Activated naive CD4-positive, alpha-beta T cell (primary cell): ENCODE measurements at regions not wholly inside any gene's neighbourhood (a gene's known extent, or its start where the extent isn't known, plus 50 kb on each side); places are given as distances from the start of the nearest gene placed in this dataset.

Experiments
- DNase-seq, 4 experiments: peaks; one replicate each; lab custom pipeline; 2025; lab: John Stamatoyannopoulos, UW

DNA sequence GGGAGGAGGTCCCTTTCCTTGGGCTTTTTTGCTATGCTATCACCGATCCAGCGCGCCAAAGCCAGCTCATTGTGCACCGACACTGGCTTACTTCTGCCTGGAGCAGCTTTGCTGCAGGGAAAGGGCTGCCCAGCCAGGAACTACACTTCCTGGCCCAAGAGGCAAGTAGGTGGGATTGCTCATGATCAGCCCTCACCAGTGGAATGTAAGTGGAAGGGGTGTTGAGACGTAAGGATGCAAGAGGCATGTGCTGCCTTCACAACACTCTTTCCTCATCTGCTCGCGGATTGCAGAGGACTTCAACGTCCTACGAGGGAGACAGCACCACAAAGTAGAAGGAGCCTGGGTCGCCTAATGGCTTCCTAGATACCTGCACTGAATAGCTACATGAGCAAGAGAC is 104.3 kb upstream of the FOXF1 start:
- no peak for DNase-seq

DNA sequence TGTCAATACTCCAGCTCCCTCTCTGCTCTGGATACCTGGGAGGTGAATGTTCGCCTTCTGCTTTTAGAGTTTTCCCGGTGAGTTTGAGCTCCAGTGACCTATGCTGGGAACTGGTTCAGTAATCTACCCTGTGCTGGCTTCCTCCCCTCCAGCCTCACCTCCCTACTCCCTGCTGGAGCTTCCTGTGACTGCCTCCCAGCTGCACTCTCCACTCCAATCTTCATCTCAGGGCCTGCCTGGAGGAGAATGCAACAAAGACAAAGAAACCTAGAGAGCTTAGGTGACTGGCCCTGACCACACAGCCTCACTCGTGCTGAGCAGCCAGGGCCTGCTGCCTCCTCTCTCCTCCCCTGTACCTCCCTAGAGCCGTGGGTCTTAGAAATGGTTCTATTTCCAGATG is 101.6 kb upstream of the FOXF1 start:
- no peak for DNase-seq

DNA sequence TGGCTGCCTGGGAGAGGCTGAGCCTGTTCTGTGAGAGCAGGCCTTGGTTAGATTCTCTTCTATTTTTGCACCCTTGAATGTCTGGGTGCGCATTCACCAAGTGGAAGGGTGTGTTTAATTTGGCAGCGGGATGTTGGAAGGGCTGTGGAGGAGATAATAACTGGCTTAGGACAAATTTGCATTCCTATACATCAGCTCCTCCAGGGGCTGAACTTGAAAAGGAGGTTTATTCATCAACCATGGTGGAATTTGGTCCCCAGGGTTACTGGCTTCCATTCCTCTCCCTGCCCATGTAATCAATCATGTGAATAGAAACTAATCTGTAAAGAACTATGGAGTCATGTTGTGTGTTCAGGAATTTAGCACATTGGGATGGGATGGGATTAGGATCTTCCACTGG is 100.2 kb upstream of the FOXF1 start:
- DNase-seq, result no peak

DNA sequence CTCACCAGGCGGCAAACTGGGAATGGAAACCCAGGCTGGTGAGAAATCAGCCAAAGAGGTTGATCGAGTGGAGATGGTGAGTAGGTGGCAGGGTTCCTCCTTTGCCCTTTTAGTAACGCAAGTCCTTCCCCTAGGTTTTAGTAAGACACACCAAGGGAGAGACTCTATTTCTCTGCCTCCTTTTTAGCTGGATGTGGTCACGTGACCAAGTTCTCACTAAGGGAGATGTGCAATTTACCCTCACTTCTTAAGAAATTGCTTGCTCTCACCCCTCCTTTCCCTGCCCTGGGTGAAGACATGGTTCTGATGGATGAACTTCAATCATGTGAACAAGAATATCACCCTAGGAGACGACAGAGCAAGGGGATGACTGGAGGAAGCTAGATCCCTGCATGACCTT is 99.8 kb upstream of the FOXF1 start:
- no peak for DNase-seq

DNA sequence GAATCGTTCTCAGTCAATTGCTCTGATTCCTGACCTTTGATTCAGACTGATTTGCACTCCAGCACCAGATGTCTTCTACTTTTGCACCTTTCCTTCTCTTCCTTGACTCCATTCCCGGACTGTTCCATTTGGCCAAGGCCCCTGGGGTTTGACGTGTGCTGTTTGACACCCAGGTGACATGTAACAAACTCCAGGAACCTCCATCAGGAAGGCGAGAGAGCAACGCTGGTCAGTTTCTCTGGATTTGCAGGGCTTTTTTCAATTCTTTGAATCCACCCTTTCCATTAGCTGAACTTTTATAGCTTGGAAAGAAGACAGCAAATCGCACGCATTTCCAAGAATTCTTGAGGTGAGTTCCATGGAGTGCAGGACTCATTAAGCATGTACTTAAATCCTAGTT is 98.4 kb upstream of the FOXF1 start:
- no peak for DNase-seq

DNA sequence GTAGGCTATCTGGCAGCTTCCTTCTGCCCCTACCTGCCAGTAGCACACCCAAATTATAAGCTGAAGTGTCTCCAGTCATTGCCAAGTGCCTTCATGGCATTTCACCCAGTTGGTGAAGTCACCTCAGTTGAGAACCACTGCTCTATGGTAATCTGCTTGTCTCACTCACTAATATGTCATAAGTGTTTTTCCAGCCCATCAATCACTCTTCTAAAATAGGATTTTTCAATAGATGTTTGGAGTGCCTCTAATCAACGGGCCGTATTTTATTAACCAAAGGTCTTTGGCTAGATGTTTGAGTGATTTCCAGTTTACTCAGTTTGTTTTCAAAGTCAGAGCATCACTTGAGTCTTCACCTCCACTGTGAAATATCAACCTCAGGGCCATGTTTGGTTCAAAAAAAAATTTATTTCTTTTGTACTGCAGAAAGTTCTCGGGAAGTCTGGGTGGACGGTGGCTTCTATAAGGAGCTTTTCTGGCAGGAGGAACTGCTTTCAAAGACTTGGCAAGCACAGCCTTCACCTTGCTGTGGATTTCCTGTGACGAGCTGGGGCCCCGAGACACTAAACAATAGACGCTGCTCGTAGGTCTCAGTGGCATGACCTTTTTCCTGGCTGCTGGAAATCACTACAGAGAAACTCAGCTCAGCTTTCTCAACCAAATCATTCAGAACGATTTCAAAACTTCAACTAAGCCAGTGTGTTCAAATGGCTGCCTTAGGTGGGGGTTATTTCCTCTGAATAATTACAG is 95.2 kb upstream of the FOXF1 start:
- no peak for DNase-seq

DNA sequence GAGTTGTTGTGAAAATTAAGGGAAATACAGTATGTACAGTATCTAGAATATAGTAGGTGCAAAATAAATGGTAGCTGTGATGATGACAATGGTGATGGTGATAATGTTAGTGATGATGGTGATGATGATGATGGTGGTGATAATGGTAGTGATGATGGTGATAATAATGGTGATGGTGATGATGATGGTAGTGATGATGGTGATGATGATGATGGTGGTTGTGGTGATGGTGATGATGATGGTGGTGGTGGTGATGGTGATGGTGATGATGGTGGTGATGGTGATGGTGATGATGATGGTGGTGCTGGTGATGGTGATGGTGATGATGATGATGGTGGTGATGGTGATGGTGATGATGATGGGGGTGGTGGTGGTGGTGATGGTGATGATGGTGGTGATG is 91.3 kb upstream of the FOXF1 start:
- DNase-seq, result no peak

DNA sequence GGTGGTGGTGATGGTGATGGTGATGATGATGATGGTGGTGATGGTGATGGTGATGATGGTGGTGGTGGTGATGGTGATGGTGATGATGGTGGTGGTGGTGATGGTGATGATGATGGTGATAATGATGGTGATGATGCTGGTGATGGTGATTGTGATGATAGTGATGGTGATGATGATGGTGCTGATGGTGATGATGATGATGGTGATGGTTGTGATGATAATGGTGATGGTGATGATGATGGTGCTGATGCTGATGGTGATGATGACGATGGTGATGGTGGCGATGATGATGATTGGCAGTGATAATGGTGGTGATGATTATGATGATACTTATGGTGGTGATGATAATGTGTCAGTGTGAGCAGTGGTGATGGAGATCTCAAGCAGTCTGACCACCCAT is 90.8 kb upstream of the FOXF1 start:
- no peak for DNase-seq

DNA sequence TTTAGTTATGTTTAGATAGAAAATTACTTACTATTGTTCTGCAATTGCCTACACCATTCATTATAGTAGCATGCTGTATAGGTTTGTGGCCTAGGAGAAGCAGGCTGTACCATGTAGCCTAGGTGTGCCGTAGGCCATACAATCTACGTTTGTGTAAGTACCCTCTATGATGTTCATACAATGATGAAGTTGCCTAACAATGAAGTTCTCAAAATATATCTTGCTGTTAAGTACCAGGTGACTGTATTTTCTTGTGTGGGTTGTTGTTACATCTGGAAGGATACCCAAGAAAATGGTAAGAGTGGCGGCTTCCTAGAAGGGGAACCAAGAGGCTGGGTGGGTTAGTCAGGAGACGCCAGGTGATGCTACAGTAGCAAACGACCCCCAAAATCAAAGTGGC is 88.3 kb upstream of the FOXF1 start:
- DNase-seq, result no peak

DNA sequence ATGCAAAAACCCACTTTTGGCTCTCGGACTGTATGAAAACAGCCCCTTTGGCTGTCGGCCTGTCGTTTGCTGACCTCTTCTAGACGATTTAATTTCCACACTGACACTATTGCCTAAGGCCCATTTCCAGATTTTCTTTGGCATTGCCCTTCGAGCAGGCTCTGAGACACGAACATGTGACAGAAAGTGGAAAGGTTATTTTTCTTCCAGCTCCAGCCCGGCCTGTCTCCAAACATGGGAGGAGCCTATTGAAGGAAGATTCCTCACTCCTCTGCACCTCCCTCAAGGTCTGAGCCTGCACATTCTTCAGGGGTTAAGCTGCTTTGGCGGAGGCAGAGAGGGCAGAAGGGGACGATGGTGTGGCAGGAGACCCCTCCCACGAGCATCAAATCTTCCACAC is 85.9 kb upstream of the FOXF1 start:
- no peak for DNase-seq

DNA sequence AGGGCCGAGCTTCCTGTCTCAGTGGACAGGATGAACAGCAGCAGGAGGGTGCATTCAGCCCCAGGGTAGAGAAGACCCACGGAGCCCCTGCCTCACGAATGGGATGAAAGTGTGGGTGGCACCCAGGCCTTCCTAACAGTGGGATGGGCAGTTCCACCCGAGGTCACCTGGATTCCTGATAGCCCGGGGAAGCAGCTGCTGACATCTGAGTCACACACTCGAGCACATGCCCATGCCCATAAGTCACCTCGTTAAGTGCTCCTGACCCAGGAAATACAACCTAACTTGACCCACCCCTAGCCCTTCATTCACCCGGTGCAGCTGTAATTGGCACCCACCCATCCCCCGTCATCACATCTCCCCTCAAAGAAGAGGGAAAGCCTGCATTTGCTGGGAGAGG is 85.3 kb upstream of the FOXF1 start:
- no peak for DNase-seq

DNA sequence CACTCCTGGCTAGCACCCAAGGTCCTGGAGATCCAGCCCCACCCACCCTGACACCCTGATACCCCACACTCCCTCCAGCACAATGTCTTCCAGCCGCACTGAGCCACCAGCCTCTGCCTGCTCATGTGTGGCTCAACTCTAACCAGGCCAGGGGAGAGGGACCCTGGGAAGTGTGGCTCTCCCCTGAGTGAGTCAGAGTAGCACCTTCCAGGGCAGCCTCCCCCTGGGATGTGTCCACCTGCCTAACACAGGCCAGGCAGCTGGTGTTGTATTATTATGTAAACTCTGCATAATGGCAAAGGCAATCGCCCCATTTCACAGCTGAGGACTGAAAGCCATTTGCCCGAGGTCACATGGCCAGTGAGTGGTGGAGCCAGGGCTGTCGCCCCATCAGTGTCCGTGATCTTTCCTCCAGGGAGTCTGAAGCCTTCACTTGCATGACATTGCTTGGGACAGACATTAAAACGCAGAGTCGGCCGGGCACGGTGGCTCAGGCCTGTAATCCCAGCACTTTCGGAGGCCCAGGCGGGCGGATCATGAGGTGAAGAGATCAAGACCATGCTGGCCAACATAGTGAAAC is 84.2 kb upstream of the FOXF1 start:
- DNase-seq, result no peak

DNA sequence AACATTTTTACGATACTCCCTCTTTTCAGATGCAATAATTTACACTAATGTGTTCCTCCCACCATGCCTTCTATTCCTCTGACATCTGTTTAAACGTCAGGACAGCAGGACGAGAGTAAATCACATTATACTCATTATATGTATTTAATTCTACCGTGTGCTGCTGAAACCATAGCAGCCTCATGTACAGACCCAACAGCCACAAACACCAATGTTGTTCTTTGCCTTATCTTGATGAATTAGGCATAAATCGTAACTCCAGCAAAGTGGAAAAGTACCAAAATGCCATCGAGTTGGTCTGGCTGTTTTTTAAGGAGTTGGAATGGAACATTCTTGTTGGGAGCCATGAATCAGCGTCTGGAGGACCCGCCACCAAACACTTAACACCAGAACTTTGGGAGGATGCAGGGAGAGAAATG is 82.9 kb upstream of the FOXF1 start:
- no peak for DNase-seq

DNA sequence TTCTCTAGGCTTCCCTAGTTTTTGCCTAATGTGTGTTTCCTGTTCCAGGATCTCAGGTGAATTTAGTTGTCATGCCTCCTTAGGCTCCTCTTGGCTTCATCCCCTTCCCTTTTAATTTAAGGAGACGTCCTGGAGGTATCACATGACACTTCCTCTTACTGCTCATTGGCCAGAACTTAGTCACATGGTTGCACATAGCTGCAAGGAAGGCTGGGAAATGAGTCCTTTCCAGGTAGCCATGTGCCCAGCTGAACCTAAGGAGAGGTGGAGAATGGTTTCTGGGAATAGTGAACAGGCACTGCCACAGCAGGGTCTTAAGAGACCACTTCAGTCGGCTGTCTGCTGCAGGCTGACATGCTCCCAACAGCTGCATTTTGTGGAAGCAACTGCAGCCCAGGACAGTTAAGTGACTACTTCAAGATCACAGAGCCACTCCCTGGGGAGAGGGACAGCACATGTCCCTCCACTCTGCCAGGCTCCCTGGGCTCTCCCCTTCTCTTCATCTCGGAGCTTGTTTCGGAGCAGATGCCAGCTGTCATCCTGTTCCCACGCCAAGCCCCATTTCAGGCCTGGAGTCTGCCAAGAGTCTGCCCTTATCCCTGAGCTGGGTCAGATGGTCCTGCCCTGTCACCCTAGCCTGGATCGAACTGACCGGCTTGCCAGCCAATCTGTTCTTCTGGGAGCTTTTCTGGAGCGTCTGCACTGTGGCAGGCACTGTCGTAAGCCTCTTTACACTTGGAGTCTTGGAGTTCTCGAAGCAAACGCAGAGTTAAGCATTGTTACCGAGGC is 81.4 kb upstream of the FOXF1 start:
- no peak for DNase-seq

DNA sequence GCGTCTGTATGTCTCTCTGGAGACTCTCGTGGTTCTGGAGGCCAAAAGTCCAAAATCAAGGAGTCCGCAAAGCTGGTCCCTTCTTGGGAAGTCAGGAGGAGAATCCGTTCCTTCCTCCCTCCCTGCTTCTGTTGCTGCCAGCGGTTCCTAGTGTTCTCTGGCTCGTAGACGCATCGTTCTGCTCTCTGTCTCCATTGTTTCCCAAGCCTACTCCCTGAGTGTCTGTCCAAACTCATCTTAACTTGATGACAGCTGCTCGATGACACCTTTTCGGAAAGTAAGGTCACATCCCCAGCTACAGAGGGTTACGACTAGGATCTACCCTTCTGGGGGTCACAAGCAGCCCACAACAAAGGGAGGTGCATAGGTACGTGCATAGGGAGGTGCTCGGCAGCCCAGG is 80.7 kb upstream of the FOXF1 start:
- no peak for DNase-seq

DNA sequence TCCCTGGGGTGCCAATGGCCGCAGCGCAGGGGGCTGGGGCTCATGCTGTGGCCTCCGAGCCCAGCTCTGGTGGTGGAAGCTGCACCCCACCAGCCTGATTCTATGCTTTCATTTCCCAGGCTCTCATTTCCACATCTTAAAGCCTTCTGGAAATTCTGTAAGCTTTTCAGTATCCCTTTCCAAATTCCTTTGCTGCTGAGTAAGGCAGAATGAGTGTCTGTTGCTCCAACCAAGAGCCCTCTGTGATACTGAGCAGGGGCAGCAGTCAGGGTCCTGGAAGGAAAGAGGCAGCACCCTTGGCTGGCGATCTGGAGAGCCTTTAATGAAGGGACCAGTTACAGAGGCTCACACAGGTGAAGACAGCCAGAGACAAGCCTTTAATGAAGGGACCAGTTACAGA is 79.5 kb upstream of the FOXF1 start:
- DNase-seq, result no peak

DNA sequence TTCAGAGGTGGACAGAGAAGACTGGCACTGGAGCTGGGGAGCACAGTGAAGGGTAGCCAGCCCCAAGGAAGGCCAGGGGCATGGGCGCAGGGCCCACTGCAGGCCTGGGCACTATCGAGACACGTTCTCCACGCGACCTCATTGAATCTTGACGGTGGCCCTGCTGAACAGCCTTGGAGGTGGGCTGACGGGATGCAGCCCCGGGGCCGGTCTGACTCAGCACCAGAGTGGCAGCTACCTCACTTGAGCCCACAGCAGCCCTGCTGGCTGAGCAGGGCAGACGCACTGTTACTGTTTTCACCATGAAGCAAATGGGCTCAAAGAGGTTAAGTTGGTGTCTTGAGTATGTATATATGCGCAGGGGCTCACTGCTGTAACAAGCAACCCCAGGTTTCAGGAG is 78.8 kb upstream of the FOXF1 start:
- no peak for DNase-seq

DNA sequence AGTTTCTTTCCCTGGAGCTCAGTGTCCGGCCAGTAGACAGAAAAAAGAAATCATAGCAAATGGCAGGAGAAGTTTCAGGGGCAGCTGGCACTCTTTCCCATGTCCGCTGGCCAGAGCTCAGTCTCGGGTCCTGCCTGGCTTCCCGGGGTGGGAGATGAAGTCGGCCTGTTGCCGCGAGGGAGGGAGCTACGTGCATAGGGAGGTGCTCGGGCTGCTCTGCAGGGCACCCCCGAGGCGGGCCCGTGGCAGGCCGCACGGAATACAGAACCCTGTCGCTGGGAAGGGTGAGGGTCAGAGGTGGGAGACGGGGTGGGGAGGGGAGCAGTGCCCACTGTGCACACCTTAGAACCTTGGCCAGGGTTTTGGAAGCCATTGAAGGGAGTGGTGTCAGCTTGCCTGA is 78.3 kb upstream of the FOXF1 start:
- no peak for DNase-seq

DNA sequence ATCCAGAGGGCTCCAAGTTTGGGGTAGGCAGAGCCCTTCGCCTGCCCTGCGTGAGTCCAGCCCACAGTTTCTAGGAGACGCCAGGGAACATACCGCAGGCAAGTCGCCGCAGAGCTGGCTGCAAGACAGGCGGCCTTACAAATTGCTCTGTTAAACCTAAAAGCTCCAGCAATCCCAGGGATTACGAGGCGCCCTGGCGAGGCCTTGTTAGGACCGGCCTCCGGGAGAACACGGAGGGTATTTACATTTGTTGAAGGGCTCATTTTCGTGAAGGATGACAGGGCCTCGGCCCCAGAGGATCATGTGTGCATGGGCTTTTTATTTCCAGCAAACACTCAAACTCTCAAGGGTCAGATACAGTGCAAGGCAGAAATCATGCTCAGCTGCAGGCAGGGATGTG is 77.6 kb upstream of the FOXF1 start:
- DNase-seq, result no peak

DNA sequence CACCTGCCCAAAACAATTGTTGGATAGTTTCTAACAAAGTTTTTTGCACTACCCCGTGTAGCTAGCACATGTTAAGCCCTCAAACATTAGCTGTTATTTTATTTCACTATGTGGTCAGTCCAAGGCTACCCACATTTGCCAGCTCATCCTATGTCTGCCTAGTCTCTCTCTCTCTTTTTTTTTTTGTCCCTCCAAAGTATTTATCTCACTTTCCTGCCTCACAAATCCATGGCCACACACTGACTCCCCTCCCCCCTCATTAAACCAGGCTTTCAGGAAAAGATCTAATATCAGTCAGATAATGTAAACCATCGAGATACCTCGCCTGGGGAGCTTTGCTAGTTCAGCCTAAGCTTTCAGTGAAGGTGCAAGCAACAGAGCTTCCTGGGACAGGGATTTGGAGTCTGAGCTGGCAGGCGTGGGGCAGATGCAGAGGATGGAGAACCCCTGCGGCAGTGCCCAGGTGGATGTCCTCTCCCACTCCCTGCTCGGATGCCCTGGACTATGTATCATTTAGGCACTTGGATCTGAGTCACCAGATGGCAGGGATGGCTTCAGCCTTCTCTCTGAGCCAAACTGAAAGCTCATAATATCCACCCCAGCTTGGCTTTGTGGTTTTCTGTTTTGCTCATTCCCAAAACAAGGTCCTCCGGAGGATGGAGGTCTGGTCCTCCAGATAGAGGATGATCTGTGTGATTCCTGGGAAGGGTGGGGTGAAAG is 73.7 kb upstream of the FOXF1 start:
- no peak for DNase-seq

DNA sequence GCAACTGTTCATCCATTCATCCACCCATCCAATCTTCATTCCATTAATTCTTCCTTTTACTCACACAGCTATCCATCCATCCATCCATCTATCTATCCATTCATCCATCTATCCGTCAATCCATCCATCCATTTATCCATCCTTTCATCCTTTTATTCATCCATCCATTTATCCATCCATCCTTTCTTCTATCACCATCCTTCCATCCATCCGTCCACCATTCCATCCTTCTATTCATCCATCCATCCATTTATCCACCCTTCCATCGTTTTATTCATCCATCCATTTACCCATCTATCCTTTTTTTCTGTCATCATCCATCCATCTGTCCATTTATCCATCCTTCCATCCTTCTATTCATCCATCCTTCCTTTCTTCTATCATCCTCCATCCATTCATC is 73.0 kb upstream of the FOXF1 start:
- DNase-seq, result no peak

DNA sequence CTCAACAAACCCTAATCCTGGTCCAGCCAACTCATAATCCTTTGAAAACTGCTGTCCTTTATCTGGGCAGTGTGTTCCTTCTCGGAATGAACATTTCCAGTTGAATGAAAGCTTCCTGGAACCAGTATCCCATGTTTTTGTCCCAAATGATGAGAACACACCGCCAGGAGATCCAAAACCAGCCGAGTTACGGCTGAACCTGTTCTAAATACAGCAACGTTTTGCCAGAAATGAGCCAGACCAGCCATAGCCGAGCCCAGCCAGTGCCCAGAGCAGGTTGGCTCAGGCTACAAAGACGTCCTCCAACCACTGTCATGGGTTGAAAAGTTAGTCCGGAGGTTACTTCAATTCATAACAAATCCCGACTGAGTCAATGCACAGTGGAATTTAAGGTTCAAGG is 67.6 kb upstream of the FOXF1 start:
- DNase-seq, result no peak
